ENCODE measurements at regions not wholly inside any gene's neighbourhood (a gene's known extent, or its start where the extent isn't known, plus 50 kb on each side); places are given as distances from the start of the nearest gene placed in this dataset.

DNA sequence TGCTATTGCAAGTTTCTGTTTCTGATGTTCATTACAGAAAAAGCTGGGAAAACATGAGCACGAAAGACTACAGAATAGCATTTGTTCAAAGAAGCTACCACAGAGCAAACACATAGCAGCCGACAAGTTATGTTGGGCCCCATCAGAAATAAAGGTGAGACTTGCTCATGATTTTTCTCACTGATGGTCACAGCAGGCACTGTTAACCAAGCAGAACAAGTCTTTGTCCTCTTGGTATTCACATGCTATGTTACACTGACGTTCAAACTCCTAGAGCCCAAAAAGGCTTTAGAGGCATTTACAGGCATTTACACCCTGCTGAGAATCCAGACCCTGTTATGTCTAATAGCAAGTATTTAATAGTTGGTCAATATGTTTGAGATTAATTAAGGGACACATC lies 235.0 kb upstream of the HNMT start:
- DNase-seq: no peak

DNA sequence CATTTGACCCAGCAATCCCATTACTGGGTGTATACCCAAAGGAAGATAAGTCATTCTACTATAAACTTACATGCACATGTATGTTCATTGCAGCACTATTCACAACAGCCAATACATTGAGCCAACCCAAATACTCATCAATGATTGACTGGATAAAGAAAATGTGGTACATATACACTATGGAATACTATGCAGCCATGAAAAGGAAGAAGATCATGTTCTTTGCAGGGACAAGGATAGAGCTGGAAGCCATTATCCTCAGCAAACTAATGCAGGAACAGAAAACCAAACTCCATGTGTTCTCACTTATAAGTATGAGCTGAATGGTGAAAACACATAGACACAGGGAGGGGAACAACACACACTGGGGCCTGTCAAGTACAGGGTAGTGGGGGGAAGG lies 226.7 kb upstream of the HNMT start:
- DNase-seq: no peak

DNA sequence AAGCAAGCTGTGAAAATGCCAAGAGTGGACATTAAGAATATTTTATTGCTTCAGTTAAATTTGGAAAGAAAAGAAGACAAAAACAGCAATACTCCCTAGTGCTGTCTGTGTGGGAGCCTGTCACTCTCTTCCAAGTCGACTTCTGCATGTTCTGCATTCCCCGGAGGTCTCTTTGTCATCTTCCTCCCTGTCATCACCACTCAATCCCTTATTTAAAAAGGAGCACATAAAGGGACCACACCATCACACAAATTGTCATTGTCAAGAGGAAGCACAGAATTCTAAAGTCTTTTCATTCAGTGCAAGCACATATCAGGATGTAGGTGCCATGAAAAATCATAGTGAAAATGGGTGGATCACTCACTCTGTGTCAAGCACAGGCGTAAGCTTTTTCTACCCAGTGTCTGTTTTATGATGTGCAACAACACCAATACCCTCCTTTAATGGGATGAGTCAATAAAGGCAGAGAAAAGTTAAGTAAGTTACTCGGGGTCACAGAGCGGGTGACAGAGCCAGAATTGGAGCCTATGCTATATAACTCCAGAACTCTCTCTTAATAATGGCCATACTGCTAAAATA lies 222.4 kb upstream of the HNMT start:
- no peak for DNase-seq

DNA sequence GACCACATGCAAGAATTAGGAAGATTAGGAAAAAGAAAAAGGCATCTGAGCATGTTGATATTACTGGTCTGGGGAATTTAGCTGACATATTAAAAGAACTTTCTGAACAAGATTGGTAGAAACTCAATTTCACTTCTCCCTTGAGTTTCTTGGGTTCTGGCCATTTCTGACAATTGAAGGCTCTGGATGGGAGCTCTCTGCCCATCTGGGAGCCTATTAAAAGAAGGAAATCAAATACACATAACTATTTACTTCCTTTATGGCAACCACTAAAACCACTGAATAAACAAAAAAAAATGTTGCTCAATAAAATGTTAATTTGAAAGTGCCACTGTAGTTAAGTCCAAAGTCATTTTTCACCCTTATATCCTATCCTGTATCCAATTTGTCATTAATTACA lies 216.8 kb upstream of the HNMT start:
- no peak for DNase-seq

DNA sequence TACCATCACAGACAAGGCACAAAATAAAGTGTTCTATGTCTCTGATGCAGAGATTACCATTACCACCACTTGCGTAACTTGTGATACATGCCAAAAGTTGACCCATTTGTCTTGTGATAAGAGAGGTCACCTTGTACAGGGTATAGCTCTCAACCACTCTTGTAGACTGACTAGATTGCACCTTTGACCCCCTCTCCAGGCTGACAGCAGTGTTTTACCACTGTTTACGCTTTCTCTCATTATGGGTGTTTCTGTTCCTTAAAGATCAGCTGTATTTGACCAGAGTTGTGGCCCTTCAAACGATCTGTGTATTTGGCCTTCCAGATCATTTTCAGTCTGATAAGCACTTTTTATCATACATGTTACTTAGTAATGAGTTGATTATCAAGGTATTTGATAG lies 215.7 kb upstream of the HNMT start:
- no peak for DNase-seq

DNA sequence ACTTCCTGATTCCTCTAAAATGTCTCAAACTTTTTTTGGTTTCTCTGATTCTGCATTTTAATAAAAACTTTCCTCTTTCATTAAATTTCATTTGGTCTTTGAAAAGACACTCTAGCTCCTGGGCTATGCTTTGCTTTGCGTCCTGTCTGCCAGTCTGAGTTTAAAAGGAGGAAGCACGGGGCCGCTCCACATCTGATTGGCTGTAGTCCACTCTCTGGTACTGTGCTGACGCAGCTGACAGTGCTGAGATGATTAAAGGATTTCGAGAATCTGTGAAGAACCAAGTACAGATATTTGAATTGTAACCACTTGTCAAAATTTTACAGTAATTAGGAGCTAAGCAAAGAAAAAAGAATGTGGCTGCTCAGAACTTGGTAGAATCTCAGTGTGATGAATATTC lies 199.6 kb upstream of the HNMT start:
- no peak for DNase-seq

DNA sequence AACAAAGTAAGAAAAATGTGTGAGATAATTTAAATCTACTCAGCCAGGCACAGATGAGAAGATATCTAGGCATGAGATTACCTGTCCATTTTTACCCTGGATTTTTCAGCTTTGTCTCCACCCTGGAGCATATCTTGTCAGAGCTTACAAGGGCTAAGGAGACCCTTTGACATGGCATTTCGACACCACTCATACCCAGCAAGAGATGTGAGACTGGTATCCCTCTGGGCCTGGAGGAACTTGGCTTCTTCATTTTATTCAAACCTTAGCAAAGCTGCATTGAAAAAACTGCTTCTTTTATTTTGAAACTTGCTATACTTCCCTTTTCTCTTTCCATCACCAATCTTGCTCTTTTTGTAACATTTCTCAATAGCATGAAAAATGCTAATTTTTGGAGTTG lies 194.9 kb upstream of the HNMT start:
- no peak for DNase-seq

DNA sequence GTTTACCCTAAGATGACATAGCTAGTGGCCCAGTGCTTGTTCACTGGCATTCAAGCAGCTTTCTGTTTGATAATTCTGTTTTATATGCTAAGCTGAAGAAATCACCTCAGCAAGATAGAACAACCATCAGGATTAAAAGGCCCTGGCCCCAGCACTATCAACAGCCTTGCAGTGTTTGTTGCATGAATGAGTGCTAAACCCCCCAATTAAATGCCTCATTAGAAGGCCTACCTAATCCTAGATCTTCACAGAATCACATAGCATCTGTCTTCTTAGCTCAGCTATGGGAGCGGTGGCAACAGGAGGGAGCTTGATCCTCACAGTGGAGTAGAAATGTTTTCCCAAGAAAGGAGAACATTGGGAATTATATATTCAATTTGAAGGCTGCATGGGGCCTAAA lies 194.1 kb upstream of the HNMT start:
- no peak for DNase-seq

DNA sequence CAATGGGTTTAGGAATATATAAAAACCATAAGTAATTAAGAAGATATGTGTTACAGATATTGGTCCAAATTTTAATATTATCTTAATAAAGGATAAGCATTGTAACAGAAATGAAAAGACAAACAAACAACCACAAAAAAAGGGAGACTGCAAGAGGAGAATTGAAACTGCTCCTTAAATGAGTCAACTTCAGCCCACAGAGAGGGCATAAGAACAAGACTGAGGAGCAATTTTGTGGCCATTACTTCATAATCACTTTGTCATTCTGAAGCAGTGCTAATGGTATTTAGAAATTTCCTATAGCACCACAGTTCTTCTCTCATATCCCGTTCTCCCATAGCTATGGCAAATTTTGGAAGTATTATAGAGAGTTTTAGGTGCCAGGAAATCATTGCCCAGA lies 193.2 kb upstream of the HNMT start:
- no peak for DNase-seq

DNA sequence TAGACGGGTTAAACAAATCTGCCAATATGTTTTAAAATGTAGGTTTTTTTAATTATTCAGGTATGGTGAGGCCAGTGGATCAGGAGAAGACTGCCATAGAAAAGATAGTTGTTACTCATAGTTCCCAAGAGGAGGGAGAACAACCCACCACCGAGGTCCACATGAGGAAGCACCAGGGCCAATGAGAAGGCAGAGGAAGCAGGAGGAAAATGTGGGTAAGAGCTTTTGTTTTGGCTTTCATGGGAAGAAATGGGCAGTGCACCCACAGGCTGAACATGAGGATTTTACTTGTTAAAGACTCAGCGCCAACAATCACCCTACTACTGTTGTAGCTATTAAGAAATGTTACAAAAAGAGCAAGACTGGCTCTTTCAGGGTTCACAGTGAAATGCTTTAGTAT lies 191.8 kb upstream of the HNMT start:
- DNase-seq: no peak

DNA sequence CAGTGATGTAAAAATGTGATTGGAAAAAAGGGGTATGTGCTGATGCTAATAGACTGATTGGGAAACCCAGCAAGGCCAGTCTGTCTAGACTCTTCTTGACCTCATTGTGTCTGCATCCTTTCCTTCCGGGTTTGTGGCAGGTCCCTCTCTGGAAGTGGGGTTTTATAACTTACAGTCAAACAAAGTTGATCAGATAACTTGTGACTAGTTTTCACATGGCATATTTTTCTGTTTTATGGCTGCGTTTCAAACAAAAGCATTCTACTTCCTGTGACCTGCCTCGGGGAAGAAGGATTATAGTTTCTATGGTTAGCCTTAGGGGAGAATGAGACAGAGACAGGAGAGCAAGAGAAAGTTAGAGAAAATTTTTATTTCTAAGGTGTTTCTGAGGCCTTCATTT lies 188.7 kb upstream of the HNMT start:
- no peak for DNase-seq

DNA sequence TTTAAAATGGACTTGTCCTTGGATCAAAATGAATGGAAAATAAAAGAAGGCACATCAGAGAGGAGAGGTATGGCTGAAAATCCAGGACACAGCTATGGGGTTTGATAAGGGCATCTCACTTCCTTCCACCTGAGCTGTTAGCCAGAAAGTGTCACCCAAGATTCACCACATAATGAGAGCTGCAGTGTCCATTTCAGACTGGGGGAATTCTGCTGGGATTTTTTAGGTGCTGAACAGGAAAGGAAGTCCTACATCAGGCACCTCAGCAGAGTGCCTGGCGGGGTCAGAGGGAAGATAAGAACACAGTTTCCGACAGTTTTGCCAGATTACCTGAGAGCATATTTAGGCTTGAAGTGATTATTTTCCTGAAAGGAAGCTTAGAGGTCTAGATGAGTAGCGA lies 187.6 kb upstream of the HNMT start:
- DNase-seq: no peak

DNA sequence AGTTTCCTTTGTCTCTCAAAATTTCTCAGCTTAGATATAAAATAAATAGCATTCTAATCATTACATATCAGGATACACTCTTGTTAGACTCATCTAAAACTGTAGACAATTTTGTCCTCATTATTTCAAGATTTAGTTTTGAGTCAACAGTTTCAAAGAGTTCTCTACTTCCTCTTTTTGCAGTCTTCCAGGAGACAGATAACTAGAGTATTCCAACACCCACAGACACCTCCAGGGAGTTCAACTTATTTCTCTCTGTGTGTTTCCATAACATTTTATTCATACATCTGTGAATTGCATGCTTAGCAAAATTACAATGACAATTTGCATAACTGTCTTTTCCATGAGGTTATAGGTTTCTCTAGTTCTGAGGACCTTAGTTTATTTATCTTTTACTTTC lies 166.6 kb upstream of the HNMT start:
- no peak for DNase-seq

DNA sequence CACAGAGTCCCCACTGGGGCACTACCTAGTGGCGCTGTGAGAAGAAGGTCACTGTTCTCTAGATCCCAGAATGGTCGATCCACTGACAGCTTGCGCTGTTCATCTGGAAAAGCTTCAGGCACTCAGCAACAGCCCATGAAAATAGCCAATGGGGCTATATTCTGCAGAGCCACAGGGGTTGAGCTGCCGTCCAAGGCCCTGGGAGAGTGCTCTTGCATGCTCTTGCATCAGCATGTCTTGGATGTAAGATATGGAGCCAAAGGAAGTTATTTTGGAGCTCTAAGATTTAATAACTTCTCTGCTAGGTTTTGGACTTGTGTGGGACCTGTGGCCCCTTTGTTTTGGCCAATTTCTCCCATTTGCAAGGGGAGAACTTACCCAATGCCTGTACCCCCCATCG lies 164.7 kb upstream of the HNMT start:
- DNase-seq: no peak

DNA sequence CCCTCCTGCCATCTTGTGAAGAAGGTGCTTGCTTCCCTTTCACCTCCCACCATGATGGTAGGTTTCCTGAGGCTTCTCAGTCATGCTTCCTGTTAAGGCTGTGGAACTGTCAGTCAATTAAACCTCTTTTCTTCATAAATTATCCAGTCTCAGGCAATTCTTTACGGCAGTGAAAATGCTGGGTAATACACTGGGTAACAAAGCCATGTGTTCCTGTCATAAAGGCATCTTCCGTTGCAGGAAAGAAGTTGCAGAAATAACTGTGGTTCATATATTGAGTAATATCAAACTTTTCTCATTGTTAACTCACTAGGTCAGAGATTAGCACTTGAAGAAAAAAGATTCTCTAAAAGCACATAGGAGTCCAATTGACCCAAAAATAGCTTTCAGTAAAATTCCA lies 163.9 kb upstream of the HNMT start:
- no peak for DNase-seq

DNA sequence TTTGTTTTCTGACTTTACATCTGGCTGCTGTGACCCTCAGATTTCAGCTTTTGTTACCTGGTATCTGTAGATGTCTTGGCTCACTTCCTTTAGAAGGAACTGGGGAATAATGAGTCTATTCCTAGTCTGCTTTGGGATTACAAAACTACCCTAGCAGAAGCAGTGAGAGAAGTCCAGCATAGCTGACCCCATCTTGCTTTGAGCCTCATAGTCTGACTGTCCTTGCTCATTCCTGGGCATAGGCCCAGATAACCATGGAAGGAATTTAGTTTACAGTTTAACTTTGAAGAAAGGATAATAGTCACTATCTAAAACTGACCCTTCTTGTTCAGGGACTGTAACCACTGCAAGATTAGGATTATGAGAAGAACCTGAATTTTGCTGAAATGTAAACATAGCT lies 163.0 kb upstream of the HNMT start:
- no peak for DNase-seq

DNA sequence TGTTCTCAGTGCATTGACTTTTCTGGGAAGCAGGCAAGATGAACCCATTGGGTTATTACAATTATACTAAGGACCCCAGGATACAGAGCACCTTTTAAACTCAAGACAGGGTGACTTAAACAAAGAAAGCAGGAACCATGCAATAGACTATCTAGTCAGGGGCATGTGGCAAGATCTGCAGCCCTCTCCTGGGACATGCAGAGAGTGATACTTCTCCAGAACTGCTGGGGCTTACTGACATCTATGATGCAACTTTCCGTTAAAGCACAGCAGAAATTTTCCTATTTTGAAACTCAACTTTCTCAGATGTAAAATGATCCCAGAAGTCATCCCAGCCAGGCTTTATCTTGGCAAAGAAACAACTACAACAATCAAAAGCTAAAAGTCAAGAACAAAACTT lies 162.2 kb upstream of the HNMT start:
- no peak for DNase-seq

DNA sequence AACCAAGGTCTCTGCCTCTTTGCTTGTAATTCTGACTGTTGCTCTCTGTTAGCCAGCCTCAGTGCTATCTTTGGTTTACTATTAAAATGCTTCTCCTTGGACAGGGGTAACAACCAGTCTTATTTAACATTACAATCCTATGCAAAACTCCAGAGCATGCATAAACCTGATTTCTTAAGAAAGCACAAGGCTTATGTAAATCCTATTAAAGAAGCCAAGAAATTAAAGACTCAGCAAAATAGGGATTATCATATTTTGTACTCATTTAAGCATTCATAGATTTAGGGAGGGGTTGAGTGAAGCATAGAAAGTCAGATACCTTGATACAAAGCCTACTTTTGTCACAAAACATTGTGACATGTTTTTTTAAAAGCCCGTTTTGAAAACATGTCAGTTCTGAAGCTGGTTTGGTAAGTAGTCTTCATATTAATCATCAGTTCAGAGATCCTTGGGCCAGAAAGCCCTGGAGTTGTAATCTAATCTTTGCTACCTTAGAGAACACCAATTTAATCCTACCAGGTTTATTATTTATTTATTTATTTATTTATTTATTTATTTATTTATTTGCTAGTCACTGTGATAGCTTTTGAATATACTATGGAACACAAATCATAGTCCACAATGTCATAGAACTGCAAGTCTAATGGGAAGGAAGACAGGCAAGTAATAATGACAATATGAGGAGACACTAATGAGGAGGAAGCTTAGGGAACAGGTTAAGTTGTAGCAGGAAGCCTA lies 158.0 kb upstream of the HNMT start:
- DNase-seq: no peak

DNA sequence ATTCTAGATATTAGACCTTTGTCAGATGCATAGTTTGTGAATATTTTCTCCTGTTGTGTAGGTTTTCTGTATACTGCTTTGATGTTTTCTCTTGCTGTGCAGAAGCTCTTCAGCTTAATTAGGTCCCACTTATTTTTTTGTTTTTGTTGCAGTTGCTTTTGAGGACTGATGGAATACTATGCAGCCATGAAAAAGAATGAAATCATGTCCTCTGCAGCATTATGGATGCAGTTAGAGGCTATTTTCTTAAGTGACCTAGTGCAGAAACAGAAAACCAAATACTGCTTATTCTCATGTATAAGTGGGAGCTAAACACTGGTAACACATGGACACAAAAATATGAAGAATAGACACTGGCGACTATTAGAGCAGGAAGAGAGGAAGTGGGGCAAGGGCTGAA lies 155.0 kb upstream of the HNMT start:
- DNase-seq: no peak

DNA sequence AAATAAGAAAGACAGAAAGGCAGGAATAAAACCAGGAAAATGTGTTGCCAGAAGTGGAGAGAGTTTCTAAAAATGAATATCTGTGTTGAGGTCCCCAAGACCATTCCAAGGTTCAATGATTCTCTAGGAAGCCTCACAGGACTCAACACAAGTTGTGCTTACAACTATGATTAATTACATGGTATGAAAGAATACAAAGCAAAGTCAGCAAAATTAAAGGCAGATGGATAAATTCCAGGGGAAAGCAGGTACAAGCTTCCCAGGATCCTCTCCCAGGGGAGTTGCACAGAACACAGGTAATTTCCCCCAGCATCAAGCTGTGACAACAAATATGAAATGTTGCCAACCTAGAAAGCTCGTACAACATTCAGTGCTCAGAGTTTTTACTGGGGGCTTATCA lies 154.4 kb upstream of the HNMT start:
- DNase-seq: no peak

DNA sequence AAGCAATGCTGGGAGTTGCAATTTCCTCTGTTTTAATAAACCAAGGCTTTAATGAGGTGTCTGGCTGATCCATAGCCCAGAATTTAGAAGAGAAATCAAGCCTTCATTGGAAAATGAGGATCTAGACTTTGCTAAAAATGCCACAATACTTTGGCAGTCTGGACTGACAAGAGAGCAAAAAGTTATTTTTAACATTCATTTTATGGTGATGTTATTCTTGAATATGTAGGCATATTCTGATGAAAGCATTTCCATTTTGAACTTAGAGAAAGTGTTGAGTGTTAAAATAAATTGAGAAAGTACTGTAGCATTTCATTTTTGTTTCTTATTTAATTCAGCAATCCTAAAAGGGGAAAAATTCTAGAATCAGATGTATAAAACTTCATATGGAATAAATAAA lies 151.8 kb upstream of the HNMT start:
- no peak for DNase-seq

DNA sequence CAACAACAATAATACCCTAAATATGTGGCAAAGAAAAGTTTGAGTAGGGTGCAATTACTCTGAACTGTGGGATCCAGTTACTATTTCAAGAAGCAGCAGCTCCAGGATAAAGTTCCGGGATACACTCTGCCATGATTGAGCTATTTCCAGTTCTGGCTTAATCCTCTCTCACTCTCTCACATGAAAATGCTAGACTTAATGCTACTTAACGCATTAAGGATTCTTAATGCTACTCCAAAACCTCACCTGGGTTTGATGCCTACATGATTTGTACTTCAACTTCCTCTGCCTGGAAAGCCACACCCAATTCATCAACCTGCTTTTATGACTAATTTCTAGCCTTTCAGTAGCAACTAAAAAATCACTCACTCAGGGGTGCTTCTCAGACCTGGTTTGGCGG lies 151.1 kb upstream of the HNMT start:
- DNase-seq: no peak

DNA sequence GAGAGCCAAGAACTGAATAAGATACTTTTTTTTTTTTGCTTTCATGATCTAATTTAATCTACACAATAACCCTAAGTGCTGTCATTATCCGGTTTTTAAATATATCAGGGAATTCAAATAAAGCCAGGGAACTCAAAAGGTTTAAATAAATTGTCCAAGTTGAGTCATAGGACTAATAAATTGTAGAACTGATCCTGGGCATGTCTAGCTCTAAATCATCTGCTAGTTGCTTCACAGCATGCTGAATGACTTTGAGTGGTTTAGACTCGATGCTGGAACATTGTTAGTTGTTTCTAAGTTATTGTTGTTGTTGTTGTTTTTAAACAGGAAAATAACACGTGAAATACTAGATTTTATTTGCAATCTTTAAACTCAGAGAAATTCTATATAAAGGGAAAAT lies 147.2 kb upstream of the HNMT start:
- DNase-seq: no peak

DNA sequence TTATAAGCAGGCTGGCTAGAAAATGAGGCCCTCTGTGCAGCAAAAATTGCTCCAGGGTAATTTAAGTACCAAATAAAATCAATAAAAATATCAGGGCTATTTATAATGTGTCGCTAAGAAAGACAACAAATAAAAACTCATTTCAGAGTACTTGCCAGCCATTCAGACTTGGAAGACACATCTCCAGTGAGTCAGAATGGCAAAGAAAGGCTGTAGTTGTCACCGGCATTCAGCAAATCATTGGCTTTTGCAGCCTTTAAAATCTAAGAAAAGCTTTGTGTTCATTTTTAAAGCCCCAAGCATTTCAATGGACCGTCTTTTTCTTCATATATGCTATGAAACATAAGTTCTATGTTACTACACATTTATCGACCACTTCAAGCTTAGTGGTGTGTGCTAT lies 141.1 kb upstream of the HNMT start:
- DNase-seq: no peak

All from hypothalamus (tissue), 51 donors.